Endothelial cell of umbilical vein (primary cell): ENCODE measurements at regions not wholly inside any gene's neighbourhood (a gene's known extent, or its start where the extent isn't known, plus 50 kb on each side); places are given as distances from the start of the nearest gene placed in this dataset.

ENCODE experiments used
- BruUV-seq: library from RNA; stranded (reverse); fragments of 400-500 nt; replicated peaks from 2 replicates; lab custom pipeline; 2021; lab: Mats Ljungman, UMichigan
- CTCF ChIA-PET: fragments of 300-600, 350-600 bp; sonication (Branson Sonifier 250); formaldehyde crosslinking; loops from one replicate; lab custom pipeline; 2021; ENCODE audit warnings: antibody characterized with exemption, inconsistent platforms; lab: Charles Lee
- POLR2A ChIA-PET: fragments of 300-600, 350-600 bp; sonication (Branson Sonifier 250); formaldehyde crosslinking; loops from one replicate; lab custom pipeline; 2021; ENCODE audit warnings: antibody characterized with exemption, inconsistent platforms; lab: Charles Lee
- DNase-seq: peaks from one replicate; pipeline ENCODE4 v3.0.0-alpha.2; 2011; ENCODE audit warnings: low read depth, low spot score
- FAIRE-seq: peaks from 2 replicates; lab custom pipeline; 2011; peaks lifted over from hg19 to GRCh38; lab: Jason Lieb, UNC
- H2AFZ ChIP-seq: 2 replicates; pipeline ENCODE4 v1.6.0; 2012; ENCODE audit warnings: low read depth, low read length, control low read depth, inconsistent platforms
- H3K27ac ChIP-seq: 2 replicates; pipeline ENCODE4 v1.5.1; 2011; ENCODE audit warnings: low read depth, mild to moderate bottlenecking, control low read depth, low read length, moderate library complexity; ENCODE audit not compliant: insufficient read depth
- H3K27me3 ChIP-seq, 2 experiments: 2 replicates each; pipeline versions ENCODE4 v1.6.0 to v1.6.1; 2011; ENCODE audit warnings: low read length in 2 of 2, mixed read lengths in 1 of 2; ENCODE audit not compliant: control insufficient read depth in 2 of 2, insufficient read depth in 2 of 2
- H3K36me3 ChIP-seq, 2 experiments: 2 replicates in 1 of 2; 3 replicates in 1 of 2; pipeline ENCODE4 v1.5.1; 2011; ENCODE audit warnings: low read length in 2 of 2, mild to moderate bottlenecking in 1 of 2, moderate library complexity in 1 of 2; ENCODE audit not compliant: control insufficient read depth in 2 of 2, insufficient read depth in 2 of 2; ENCODE audit errors: extremely low read depth in 1 of 2
- H3K4me1 ChIP-seq: 3 replicates; pipeline ENCODE4 v1.5.1; 2011; ENCODE audit warnings: mild to moderate bottlenecking, low read length; ENCODE audit not compliant: control insufficient read depth, insufficient read depth; ENCODE audit errors: extremely low read depth
- H3K4me2 ChIP-seq: 2 replicates; pipeline ENCODE4 v1.6.1; 2011; ENCODE audit warnings: low read length, control low read depth, mixed read lengths; ENCODE audit not compliant: insufficient read depth
- H3K4me3 ChIP-seq, 3 experiments: fragments of 200-600 bp in 1 of 3; sonication (generic), shearing (Covaris generic) in 1 of 3; replicated peaks in 1 of 3; 2 replicates each; pipeline ENCODE4 v1.5.1; 2011 to 2016; ENCODE audit warnings: control low read depth in 3 of 3, low read length in 3 of 3, mild to moderate bottlenecking in 2 of 3, inconsistent platforms in 1 of 3, low read depth in 1 of 3, moderate library complexity in 1 of 3; ENCODE audit not compliant: insufficient read depth in 1 of 3
- H3K79me2 ChIP-seq: 2 replicates; pipeline ENCODE4 v1.6.0; 2012; ENCODE audit warnings: low read length, inconsistent platforms; ENCODE audit not compliant: control insufficient read depth, insufficient read depth
- H3K9ac ChIP-seq: replicated peaks from 2 replicates; pipeline ENCODE3; 2011; ENCODE audit warnings: low read length, control low read depth; ENCODE audit not compliant: insufficient read depth; ENCODE audit errors: extremely low read depth
- H3K9me1 ChIP-seq: replicated peaks from 3 replicates; pipeline ENCODE4 v1.6.0; 2011; ENCODE audit warnings: mild to moderate bottlenecking, low read length; ENCODE audit not compliant: control insufficient read depth, insufficient read depth; ENCODE audit errors: extremely low read depth
- H3K9me3 ChIP-seq: replicated peaks from 2 replicates; pipeline ENCODE4 v1.5.1; 2012; ENCODE audit warnings: low read length, inconsistent platforms; ENCODE audit not compliant: control insufficient read depth, insufficient read depth
- H4K20me1 ChIP-seq: replicated peaks from 2 replicates; pipeline ENCODE3; 2011; ENCODE audit warnings: mild to moderate bottlenecking, low read length; ENCODE audit not compliant: control insufficient read depth, insufficient read depth; ENCODE audit errors: extremely low read depth
- CTCF ChIP-seq, 2 donors: IDR thresholded peaks; 1 replicate in 1 of 2; 2 replicates in 1 of 2; pipeline ENCODE4 v1.5.1; 2011; ENCODE audit warnings: low read length in 2 of 2, mild to moderate bottlenecking in 2 of 2, moderate library complexity in 2 of 2, control low read depth in 1 of 2, inconsistent platforms in 1 of 2, low read depth in 1 of 2; ENCODE audit not compliant: insufficient read depth in 1 of 2; ENCODE audit errors: extremely low read depth in 1 of 2
- EZH2 ChIP-seq: IDR thresholded peaks from 2 replicates; pipeline ENCODE4 v1.6.1; 2012; ENCODE audit warnings: borderline replicate concordance, low read depth, mild to moderate bottlenecking, moderate library complexity, low read length, inconsistent platforms; ENCODE audit not compliant: severe bottlenecking
- FOS ChIP-seq: IDR thresholded peaks from 2 replicates; pipeline ENCODE4 v1.6.1; 2011; ENCODE audit warnings: mild to moderate bottlenecking, low read length, moderate library complexity, borderline replicate concordance; ENCODE audit not compliant: insufficient read depth
- GATA2 ChIP-seq: IDR thresholded peaks from 2 replicates; pipeline ENCODE4 v1.7.0; 2011; ENCODE audit warnings: low read depth, mild to moderate bottlenecking, moderate library complexity, mixed read lengths, low read length; ENCODE audit not compliant: insufficient read length, insufficient read depth
- JUN ChIP-seq: IDR thresholded peaks from 2 replicates; pipeline ENCODE4 v1.6.1; 2011; ENCODE audit warnings: borderline replicate concordance, low read depth; ENCODE audit not compliant: insufficient read length, insufficient read depth
- MAX ChIP-seq: IDR thresholded peaks from 2 replicates; pipeline ENCODE4 v1.6.1; 2011; ENCODE audit not compliant: insufficient read depth, insufficient read length
- MYC ChIP-seq: IDR thresholded peaks from one replicate; pipeline ENCODE4 v1.6.1; 2011; ENCODE audit warnings: mild to moderate bottlenecking, low read depth, low read length
- POLR2A ChIP-seq: IDR thresholded peaks from 2 replicates; pipeline ENCODE4 v1.6.1; 2012; ENCODE audit warnings: low read depth, mild to moderate bottlenecking, control low read depth, low read length
- POLR2AphosphoS5 ChIP-seq: IDR thresholded peaks from 2 replicates; pipeline ENCODE4 v1.6.1; 2012; ENCODE audit warnings: low read depth, mild to moderate bottlenecking, control low read depth, low read length, moderate library complexity; ENCODE audit not compliant: insufficient read depth
- dilution Hi-C: fragments of 300-500 bp; cut with MboI; formaldehyde crosslinking; loops from one replicate; pipeline ENCODE4 v1.15.0; 2019; ENCODE audit warnings: low sequenced_read_pairs; ENCODE audit not compliant: extremely low pct_ligation_motif_present
- intact Hi-C: fragments of 100-400 bp; cut with micrococcal nuclease; formaldehyde crosslinking; loops from one replicate; pipeline ENCODE4 v1.10.0; 2022

- Histone ChIP-seq H3K9me1 (no peaks in the 10 kb centered on the region), H3K79me2 (no peaks in the 10 kb centered on the region), H3K4me2 (no peak overlapping the region), H3K4me1 (no peaks in the 10 kb centered on the region), H3K9ac (no peak overlapping the region), H2AFZ (no peak overlapping the region), H3K9me3 (no peaks in the 10 kb centered on the region), H3K27ac (no peak overlapping the region), H3K4me3 (no peak overlapping the region), H4K20me1 (no peaks in the 10 kb centered on the region), H3K36me3 (no peaks in the 10 kb centered on the region), H3K27me3 (no peaks in the 10 kb centered on the region)
- dilution Hi-C loops, result no loop called here
- BruUV-seq, result no TSS peak
- DNase-seq (no peak), FAIRE-seq (no peak)
- TF ChIP-seq CTCF (IDR thresholded peaks at IDR 0.05; ENCODE audit: extremely low read depth in 1 of 2, insufficient read depth in 1 of 2, low read depth in 1 of 2, low read length in 2 of 2) (no peak), POLR2AphosphoS5 (no peak), MYC (no peak), MAX (no peak), JUN (no peak), EZH2 (no peak)
- POLR2A ChIA-PET, result no interaction called here
- CTCF ChIA-PET, result interaction anchor here (1.1 kb wide), 1 partner anchor 246 kb away, joined by 3 read pairs; no protein-coding TSS in a partner anchor
- intact Hi-C loops, result no loop called here
Measured at GRCh38 chr13:46475541-46475991, 77.4 kb upstream of the LRCH1 start.

GRCh38 chr13:46473806-46474205 is 79.2 kb upstream of the LRCH1 start:
- TF ChIP-seq POLR2AphosphoS5 (no peak), EZH2 (no peak), MAX (no peak), CTCF (IDR thresholded peaks at IDR 0.05; ENCODE audit: extremely low read depth in 1 of 2, insufficient read depth in 1 of 2, low read depth in 1 of 2, low read length in 2 of 2) (no peak), MYC (no peak), POLR2A (no peak), GATA2 (no peak), FOS (no peak), JUN (no peak)

More at GRCh38 chr13:46473806-46474205, 79.2 kb upstream of the LRCH1 start:
- H3K9me3 ChIP-seq, result no peaks in the 10 kb centered on the region
- H3K9ac ChIP-seq, result no peak overlapping the region
- H3K27me3 ChIP-seq, result no peaks in the 10 kb centered on the region
- no peaks in the 10 kb centered on the region for H3K79me2 ChIP-seq
- DNase-seq (no peak), FAIRE-seq (no peak)
- POLR2A ChIA-PET, result no interaction called here
- no TSS peak for BruUV-seq
- H3K4me3 ChIP-seq, result no peak overlapping the region
- no peaks in the 10 kb centered on the region for H3K9me1 ChIP-seq
- H2AFZ ChIP-seq, result no peak overlapping the region
- intact Hi-C loops (no loop called here), dilution Hi-C loops (no loop called here)
- no peak overlapping the region for H3K27ac ChIP-seq
- CTCF ChIA-PET, result no interaction called here
- H3K4me1 ChIP-seq, result no peaks in the 10 kb centered on the region
- H3K4me2 ChIP-seq, result no peak overlapping the region
- H4K20me1 ChIP-seq, result no peaks in the 10 kb centered on the region
- no peaks in the 10 kb centered on the region for H3K36me3 ChIP-seq
